GM10248 (cell line): ENCODE measurements at regions not wholly inside any gene's neighbourhood (a gene's known extent, or its start where the extent isn't known, plus 50 kb on each side); places are given as distances from the start of the nearest gene placed in this dataset.
"Not testable (repeated sequence)": the region's sequence is repeated elsewhere in the genome, so short reads cannot be mapped to it uniquely, and the experiment has no call there.

ENCODE experiments used
- CTCF ChIA-PET: fragments of 300-600 bp; sonication (Branson Sonifier 250); formaldehyde crosslinking; extraction: SDS; loops from one replicate; lab custom pipeline; 2021; ENCODE audit warnings: antibody characterized with exemption; lab: Yijun Ruan, JAX
- POLR2A ChIA-PET: fragments of 350-650 bp; sonication (Branson Sonifier 250); formaldehyde crosslinking; extraction: SDS; loops from one replicate; lab custom pipeline; 2020; ENCODE audit warnings: antibody characterized with exemption; lab: Yijun Ruan, JAX
- DNase-seq: peaks from one replicate; pipeline ENCODE4 v3.0.0; 2012; ENCODE audit errors: extremely low spot score
- TF ChIP-seq, protein P1 (sequence below): IDR thresholded peaks from 2 replicates; pipeline ENCODE4 v1.5.1; 2012; ENCODE audit warnings: mild to moderate bottlenecking, low read depth; ENCODE audit errors: extremely low read depth, missing control alignments, control extremely low read depth

DNA sequence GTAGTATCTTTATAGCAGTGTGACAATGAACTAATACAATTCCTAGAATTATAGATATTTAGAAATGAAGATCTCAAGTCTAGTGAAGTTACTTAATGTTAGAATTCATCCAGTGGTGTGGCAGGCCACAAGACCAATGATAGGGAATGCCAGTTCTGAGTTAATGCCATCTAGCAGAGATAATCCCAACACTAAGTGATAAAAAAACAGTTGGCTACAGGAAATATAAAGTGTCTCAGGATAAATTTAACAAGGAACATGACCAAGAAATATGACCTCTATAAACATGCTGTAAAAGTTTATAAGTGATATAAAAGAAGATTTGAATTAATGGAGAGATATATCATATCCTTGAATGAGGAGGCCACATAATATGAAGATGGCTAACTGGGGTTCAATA is 1790.5 kb upstream of the ADGRL3 start:
- no peak for DNase-seq
- ChIA-PET CTCF (no interaction called here), POLR2A (no interaction called here)
- TF ChIP-seq, protein P1, sequence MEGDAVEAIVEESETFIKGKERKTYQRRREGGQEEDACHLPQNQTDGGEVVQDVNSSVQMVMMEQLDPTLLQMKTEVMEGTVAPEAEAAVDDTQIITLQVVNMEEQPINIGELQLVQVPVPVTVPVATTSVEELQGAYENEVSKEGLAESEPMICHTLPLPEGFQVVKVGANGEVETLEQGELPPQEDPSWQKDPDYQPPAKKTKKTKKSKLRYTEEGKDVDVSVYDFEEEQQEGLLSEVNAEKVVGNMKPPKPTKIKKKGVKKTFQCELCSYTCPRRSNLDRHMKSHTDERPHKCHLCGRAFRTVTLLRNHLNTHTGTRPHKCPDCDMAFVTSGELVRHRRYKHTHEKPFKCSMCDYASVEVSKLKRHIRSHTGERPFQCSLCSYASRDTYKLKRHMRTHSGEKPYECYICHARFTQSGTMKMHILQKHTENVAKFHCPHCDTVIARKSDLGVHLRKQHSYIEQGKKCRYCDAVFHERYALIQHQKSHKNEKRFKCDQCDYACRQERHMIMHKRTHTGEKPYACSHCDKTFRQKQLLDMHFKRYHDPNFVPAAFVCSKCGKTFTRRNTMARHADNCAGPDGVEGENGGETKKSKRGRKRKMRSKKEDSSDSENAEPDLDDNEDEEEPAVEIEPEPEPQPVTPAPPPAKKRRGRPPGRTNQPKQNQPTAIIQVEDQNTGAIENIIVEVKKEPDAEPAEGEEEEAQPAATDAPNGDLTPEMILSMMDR: no peak

DNA sequence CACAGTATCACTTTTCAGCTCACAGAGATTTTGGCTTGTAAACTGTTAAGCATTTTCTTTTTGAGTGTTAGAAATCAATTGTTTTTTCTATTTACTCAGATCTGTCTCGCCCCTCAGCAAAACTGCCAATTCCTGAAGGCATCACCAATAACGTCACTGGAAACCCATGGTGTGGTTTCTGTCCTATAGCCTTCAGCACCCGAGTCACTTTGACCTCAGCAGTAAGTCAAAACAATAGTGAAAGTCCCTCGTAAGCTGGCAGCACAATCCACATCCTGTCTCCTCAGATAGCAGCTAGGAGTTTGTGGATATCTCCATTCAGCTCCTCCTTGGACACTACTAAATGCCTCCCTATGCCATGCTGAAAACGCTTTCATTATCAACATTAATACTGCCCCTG is 1787.4 kb upstream of the ADGRL3 start:
- ChIA-PET CTCF (no interaction called here), POLR2A (no interaction called here)
- no peak for DNase-seq
- TF ChIP-seq, protein P1: no peak

DNA sequence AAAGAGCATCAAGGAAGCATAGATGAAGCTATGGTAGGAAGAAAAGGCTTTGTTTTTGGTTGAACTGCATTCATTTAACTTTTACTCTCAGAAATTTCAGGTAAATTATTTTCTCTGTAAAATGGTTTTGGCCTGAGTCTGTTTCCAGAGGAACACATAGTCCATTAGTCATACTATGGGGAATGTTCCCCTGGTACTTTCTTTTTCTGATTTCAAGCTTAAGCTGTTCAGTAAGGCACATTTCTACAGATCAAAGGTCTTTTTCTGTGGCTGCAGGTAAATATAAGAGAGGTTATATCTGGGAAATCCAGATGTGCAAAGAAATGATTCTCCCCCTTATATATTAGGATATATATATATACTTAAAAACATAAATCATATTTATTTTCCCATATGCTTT is 1744.4 kb upstream of the ADGRL3 start:
- CTCF ChIA-PET: no interaction called here
- DNase-seq: no peak
- TF ChIP-seq, protein P1: no peak
- POLR2A ChIA-PET: no interaction called here

DNA sequence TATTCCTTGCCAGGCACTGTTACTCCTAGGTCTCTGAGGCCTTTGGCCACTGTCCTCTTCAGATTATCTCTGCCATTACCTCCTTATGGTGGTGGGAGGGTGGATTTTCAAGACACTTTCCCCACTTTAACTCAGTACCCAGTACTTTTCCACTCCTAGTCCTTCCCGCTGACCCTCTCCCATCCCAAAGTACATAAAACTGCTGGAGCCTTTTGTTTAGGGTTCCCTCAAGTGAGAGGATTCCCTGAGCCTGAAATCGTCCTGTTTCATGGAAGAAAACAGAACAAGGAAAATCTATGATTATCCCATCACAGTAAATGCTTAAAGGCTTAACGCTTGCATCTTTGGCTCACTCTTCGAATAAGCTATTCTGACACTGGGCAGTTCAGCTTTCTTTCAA is 1742.5 kb upstream of the ADGRL3 start:
- TF ChIP-seq, protein P1: no peak
- DNase-seq: no peak
- POLR2A ChIA-PET: no interaction called here
- CTCF ChIA-PET: no interaction called here

DNA sequence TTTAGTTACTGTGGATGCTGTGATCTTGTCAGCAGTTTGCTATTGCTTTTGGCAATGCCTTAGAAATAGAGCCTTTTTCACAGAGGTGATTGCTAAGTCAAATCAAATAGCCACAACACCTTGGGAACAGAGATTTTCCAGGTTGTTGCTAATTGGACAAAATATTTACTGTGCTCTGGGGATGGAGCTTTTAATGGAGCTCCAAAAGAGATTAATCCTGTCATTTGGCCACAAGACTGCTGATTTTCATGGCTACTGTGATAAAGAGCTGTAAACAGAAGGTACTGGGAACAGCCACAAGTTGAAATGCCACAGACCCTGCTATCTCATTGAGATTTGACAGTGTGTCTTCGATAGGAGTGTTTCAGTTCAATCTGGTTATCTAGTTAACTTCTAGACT is 1715.2 kb upstream of the ADGRL3 start:
- CTCF ChIA-PET: interaction anchor here (1.7 kb wide), 1 partner anchor 116 kb away, joined by 3 read pairs; no protein-coding TSS in a partner anchor
- DNase-seq: no peak
- TF ChIP-seq, protein P1: no peak
- POLR2A ChIA-PET: no interaction called here

DNA sequence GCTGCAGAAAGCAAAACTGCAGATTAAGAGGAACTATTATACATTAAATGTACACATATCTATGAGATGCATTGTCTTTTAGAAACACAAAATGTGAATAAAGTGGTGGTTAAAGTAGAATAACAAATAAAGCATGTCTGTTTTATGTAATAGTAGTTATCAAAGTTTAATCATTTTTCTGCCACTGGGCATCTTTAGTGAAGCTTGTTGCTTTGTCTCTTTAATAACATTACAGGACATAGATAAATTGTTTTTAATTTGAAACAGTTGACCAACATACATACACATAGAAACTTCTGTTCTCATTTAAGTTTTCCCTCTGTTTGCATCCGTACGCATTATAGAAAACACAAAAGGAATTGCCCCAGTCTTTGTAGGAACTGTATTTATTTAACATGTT is 1700.0 kb upstream of the ADGRL3 start:
- DNase-seq: no peak
- POLR2A ChIA-PET: no interaction called here
- TF ChIP-seq, protein P1: no peak
- CTCF ChIA-PET: no interaction called here

DNA sequence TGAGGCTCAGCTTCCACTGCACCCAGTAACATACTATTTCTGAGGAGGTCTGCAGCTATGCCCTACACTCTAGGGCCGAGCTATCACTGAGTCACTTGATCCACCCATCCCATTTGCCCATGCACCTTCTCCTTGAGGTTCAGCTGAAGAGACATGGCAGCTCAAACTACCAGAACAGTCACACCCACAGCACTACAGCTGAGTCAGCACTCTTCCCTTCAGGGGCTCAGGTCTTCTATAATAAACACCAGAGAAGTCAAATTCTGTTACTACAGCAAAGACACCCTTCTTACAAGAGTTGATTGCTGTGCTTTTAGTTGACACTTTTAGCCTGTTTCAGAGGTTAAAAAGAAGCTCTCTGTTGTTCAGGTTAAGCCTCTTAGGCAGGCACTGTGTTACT is 1696.4 kb upstream of the ADGRL3 start:
- no peak for DNase-seq
- ChIA-PET CTCF (interaction anchor here (1.1 to 1.4 kb wide), 2 partner anchors 9 to 15 kb away, joined by 3 to 4 read pairs; no protein-coding TSS in a partner anchor), POLR2A (no interaction called here)
- TF ChIP-seq, protein P1: no peak

- DNase-seq, POLR2A ChIA-PET, CTCF ChIA-PET: not testable (repeated sequence)
These were observed 1688.3 kb upstream of the ADGRL3 start for GRCh38 chr4:59511809-59512208.
